RWPE2 (cell line): ENCODE measurements at regions not wholly inside any gene's neighbourhood (a gene's known extent, or its start where the extent isn't known, plus 50 kb on each side); places are given as distances from the start of the nearest gene placed in this dataset.

Source experiments
- ATAC-seq: fragments of 200-7000 bp; cut with Tn5 transposase; 3 replicates; pipeline ENCODE4 v1.9.1; 2021; ENCODE audit warnings: low read depth
- DNase-seq: peaks from one replicate; pipeline ENCODE4 v3.0.0-alpha.2; 2020; ENCODE audit warnings: low spot score
- H3K27ac ChIP-seq: fragments of 450-650 bp; 2 replicates; pipeline ENCODE4 v1.5.1; 2017; ENCODE audit warnings: mild to moderate bottlenecking; ENCODE audit not compliant: poor library complexity, severe bottlenecking
- H3K27me3 ChIP-seq: fragments of 250-450 bp; sonication (Bioruptor Pico); 2 replicates; pipeline ENCODE4 v1.5.1; 2021; ENCODE audit warnings: mild to moderate bottlenecking, moderate library complexity; ENCODE audit not compliant: insufficient read depth, poor library complexity, severe bottlenecking
- H3K36me3 ChIP-seq: fragments of 250-450 bp; sonication (Bioruptor Pico); 2 replicates; pipeline ENCODE4 v1.5.1; 2020; ENCODE audit warnings: low read depth, mild to moderate bottlenecking, moderate library complexity
- H3K4me1 ChIP-seq: fragments of 250-450 bp; sonication (Bioruptor Pico); 2 replicates; pipeline ENCODE4 v1.5.1; 2021; ENCODE audit warnings: mild to moderate bottlenecking, moderate library complexity; ENCODE audit not compliant: insufficient read depth, poor library complexity, severe bottlenecking
- H3K4me3 ChIP-seq: fragments of 250-450 bp; sonication (Bioruptor Pico); 2 replicates; pipeline ENCODE4 v1.5.1; 2021; ENCODE audit warnings: mild to moderate bottlenecking, moderate library complexity; ENCODE audit not compliant: severe bottlenecking
- H3K9me3 ChIP-seq: fragments of 250-450 bp; sonication (Bioruptor Pico); 2 replicates; pipeline ENCODE4 v1.5.1; 2021; ENCODE audit warnings: mild to moderate bottlenecking, moderate library complexity; ENCODE audit not compliant: severe bottlenecking
- CTCF ChIP-seq: fragments of 450-650 bp; IDR thresholded peaks from one replicate; pipeline ENCODE4 v1.5.1; 2017; ENCODE audit warnings: mild to moderate bottlenecking, moderate library complexity; ENCODE audit not compliant: poor library complexity, severe bottlenecking

GRCh38 chr9:29514336-29514735, 1941.1 kb upstream of the C9orf72 start:
- no peak for TF ChIP-seq CTCF
- ATAC-seq (no peak), DNase-seq (no peak)
- H3K9me3 ChIP-seq, result no peaks in the 10 kb centered on the region
- H3K27ac ChIP-seq, result no peak overlapping the region
- no peak overlapping the region for H3K4me3 ChIP-seq
- no peaks in the 10 kb centered on the region for H3K4me1 ChIP-seq
- no peaks in the 10 kb centered on the region for H3K36me3 ChIP-seq
- no peaks in the 10 kb centered on the region for H3K27me3 ChIP-seq

- H3K9me3 ChIP-seq, result no peaks in the 10 kb centered on the region
- ATAC-seq (no peak), DNase-seq (no peak)
- no peak overlapping the region for H3K4me3 ChIP-seq
- no peak overlapping the region for H3K27ac ChIP-seq
- no peaks in the 10 kb centered on the region for H3K27me3 ChIP-seq
- H3K36me3 ChIP-seq, result no peaks in the 10 kb centered on the region
- no peak for TF ChIP-seq CTCF
- H3K4me1 ChIP-seq, result no peaks in the 10 kb centered on the region
Measured at GRCh38 chr9:29514862-29515261, 1941.6 kb upstream of the C9orf72 start.

DNA sequence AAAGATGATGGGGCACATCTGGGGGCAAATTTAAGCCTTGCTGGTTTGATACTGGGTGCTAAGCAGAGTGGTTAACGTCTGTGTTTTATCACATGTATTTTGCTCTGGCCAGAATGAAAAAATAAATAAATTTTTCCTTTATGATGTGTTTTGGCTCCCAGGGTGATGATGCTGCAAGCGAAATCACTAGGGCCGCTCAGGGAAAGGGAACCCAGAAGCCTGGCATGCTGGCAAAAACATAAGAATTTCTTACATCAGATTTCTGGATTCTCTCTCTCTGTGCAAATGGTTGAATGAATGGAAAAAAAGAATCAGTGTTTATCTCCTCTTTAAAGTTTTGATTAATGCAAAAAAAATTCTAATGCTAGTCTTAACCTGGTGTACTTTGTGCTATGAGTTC, 1975.2 kb upstream of the C9orf72 start:
- no peak overlapping the region for H3K4me3 ChIP-seq
- TF ChIP-seq CTCF, result no peak
- no peaks in the 10 kb centered on the region for H3K27me3 ChIP-seq
- DNase-seq, result no peak
- no peak for ATAC-seq
- H3K4me1 ChIP-seq, result no peaks in the 10 kb centered on the region
- no peaks in the 10 kb centered on the region for H3K36me3 ChIP-seq
- H3K27ac ChIP-seq, result no peak overlapping the region
- no peaks in the 10 kb centered on the region for H3K9me3 ChIP-seq

GRCh38 chr9:29555502-29555901, 1982.2 kb upstream of the C9orf72 start:
- H3K9me3 ChIP-seq, result no peaks in the 10 kb centered on the region
- ATAC-seq (no peak), DNase-seq (no peak)
- peak overlapping the region; percentile 29 for H3K27ac ChIP-seq
- H3K4me1 ChIP-seq, result no peaks in the 10 kb centered on the region
- no peak for TF ChIP-seq CTCF
- no peak overlapping the region for H3K4me3 ChIP-seq
- H3K27me3 ChIP-seq, result no peaks in the 10 kb centered on the region
- H3K36me3 ChIP-seq, result no peaks in the 10 kb centered on the region

- Histone ChIP-seq H3K9me3 (no peaks in the 10 kb centered on the region), H3K4me1 (no peaks in the 10 kb centered on the region), H3K4me3 (no peak overlapping the region), H3K27ac (peak overlapping the region; percentile 29), H3K36me3 (no peaks in the 10 kb centered on the region), H3K27me3 (no peaks in the 10 kb centered on the region)
- peak; percentile 23 for TF ChIP-seq CTCF
- DNase-seq (no peak), ATAC-seq (peak; percentile 67; the same call in 2 of the 3 replicates)
Measured at GRCh38 chr9:29556317-29556716, 1983.0 kb upstream of the C9orf72 start.
